H1 (cell line): ENCODE measurements at regions not wholly inside any gene's neighbourhood (a gene's known extent, or its start where the extent isn't known, plus 50 kb on each side); places are given as distances from the start of the nearest gene placed in this dataset.

Source experiments
- BCL11A ChIP-seq, 2 experiments: IDR thresholded peaks; one replicate each; pipeline ENCODE4 v1.6.1; 2011; ENCODE audit warnings: low read depth in 2 of 2, low read length in 2 of 2, mild to moderate bottlenecking in 2 of 2
- JUND ChIP-seq: IDR thresholded peaks from 2 replicates; pipeline ENCODE4 v1.6.1; 2011; ENCODE audit warnings: mild to moderate bottlenecking, improper control_type of control experiment, low read length
- TCF12 ChIP-seq: IDR thresholded peaks from 2 replicates; pipeline ENCODE4 v1.6.1; 2011; ENCODE audit warnings: low read depth, mild to moderate bottlenecking, low read length

GRCh38 chr4:179976777-179977176 is 2266.4 kb upstream of the TENM3 start (continued):
- TF ChIP-seq TCF12 (no peak), JUND (no peak), BCL11A (IDR thresholded peaks at IDR 0.05; ENCODE audit: low read depth in 2 of 2, low read length in 2 of 2) (no peak)
